Osteoblast (primary cell): ENCODE measurements at regions not wholly inside any gene's neighbourhood (a gene's known extent, or its start where the extent isn't known, plus 50 kb on each side); places are given as distances from the start of the nearest gene placed in this dataset.
A peak's percentile ranks its signal among the peaks of the same experiment; 100 is the strongest.

Source experiments
- DNase-seq: peaks from one replicate; pipeline ENCODE4 v3.0.0; 2011; ENCODE audit warnings: low spot score, mixed read lengths; ENCODE audit not compliant: insufficient read length; ENCODE audit errors: missing footprints
- H2AFZ ChIP-seq: 2 replicates; pipeline ENCODE4 v1.6.0; 2011; ENCODE audit warnings: mild to moderate bottlenecking, low read length
- H3K27ac ChIP-seq: 2 replicates; pipeline ENCODE4 v1.5.1; 2011; ENCODE audit warnings: mild to moderate bottlenecking, low read depth, low read length, moderate library complexity
- H3K27me3 ChIP-seq: 2 replicates; pipeline ENCODE4 v1.6.0; 2012; ENCODE audit warnings: mild to moderate bottlenecking, control low read depth, inconsistent platforms, low read length, moderate library complexity; ENCODE audit not compliant: insufficient read depth
- H3K36me3 ChIP-seq: 2 replicates; pipeline ENCODE4 v1.5.1; 2011; ENCODE audit warnings: mild to moderate bottlenecking, low read length, control low read depth, moderate library complexity; ENCODE audit not compliant: insufficient read depth
- H3K4me1 ChIP-seq: 2 replicates; pipeline ENCODE4 v1.5.1; 2011; ENCODE audit warnings: mild to moderate bottlenecking, low read length, control low read depth, moderate library complexity; ENCODE audit not compliant: insufficient read depth
- H3K4me2 ChIP-seq: 2 replicates; pipeline ENCODE4 v1.6.0; 2011; ENCODE audit warnings: mild to moderate bottlenecking, low read length; ENCODE audit not compliant: insufficient read depth
- H3K4me3 ChIP-seq: fragments of 200-600 bp; sonication (generic); 3 replicates; pipeline ENCODE4 v1.5.1; 2012; ENCODE audit warnings: mild to moderate bottlenecking, low read length, inconsistent platforms; ENCODE audit not compliant: insufficient read depth
- H3K79me2 ChIP-seq: 2 replicates; pipeline ENCODE4 v1.6.0; 2012; ENCODE audit warnings: mild to moderate bottlenecking, low read length, control low read depth, inconsistent platforms; ENCODE audit not compliant: insufficient read depth
- H3K9me3 ChIP-seq: 2 replicates; pipeline ENCODE4 v1.5.1; 2011; ENCODE audit warnings: low read depth, low read length, control low read depth
- H4K20me1 ChIP-seq: 2 replicates; pipeline ENCODE4 v1.6.0; 2012; ENCODE audit warnings: mild to moderate bottlenecking, low read length, control low read depth; ENCODE audit not compliant: insufficient read depth
- TF ChIP-seq, protein P1 (sequence below): IDR thresholded peaks from 2 replicates; pipeline ENCODE4 v1.5.1; 2011; ENCODE audit warnings: mild to moderate bottlenecking, low read depth, low read length, moderate library complexity; ENCODE audit errors: extremely low read depth

DNA sequence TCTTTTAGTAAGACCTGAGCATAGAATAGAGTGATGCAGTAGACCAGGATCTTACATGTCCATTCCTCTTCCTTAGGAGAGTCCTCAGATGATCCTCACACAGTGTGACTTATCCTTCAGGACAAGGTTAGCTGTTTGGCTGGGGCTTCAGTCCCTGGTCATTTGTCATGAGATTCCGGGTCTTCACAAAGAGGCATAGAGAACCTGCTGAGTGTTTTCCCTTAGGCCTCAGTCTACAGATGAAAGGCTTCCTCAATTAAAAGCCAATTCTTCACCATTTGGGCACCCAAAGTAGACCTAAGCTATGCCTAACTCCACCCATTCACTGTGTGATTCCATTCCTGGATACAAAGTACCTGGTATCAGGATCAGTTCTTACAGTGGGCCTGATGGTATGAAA, 329.8 kb upstream of the RUNX1 start:
- TF ChIP-seq, protein P1, sequence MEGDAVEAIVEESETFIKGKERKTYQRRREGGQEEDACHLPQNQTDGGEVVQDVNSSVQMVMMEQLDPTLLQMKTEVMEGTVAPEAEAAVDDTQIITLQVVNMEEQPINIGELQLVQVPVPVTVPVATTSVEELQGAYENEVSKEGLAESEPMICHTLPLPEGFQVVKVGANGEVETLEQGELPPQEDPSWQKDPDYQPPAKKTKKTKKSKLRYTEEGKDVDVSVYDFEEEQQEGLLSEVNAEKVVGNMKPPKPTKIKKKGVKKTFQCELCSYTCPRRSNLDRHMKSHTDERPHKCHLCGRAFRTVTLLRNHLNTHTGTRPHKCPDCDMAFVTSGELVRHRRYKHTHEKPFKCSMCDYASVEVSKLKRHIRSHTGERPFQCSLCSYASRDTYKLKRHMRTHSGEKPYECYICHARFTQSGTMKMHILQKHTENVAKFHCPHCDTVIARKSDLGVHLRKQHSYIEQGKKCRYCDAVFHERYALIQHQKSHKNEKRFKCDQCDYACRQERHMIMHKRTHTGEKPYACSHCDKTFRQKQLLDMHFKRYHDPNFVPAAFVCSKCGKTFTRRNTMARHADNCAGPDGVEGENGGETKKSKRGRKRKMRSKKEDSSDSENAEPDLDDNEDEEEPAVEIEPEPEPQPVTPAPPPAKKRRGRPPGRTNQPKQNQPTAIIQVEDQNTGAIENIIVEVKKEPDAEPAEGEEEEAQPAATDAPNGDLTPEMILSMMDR: no peak
- Histone ChIP-seq H4K20me1 (no peaks in the 10 kb centered on the region), H3K4me3 (no peak overlapping the region), H3K9me3 (no peaks in the 10 kb centered on the region), H3K27me3 (no peaks in the 10 kb centered on the region), H3K4me1 (peaks cover 28% of the 10 kb centered on the region), H3K79me2 (no peaks in the 10 kb centered on the region), H3K36me3 (no peaks in the 10 kb centered on the region), H3K27ac (no peak overlapping the region), H3K4me2 (no peak overlapping the region), H2AFZ (no peak overlapping the region)
- DNase-seq: no peak

GRCh38 chr21:35377505-35378090, 328.5 kb upstream of the RUNX1 start:
- TF ChIP-seq, protein P1: no peak
- no peaks in the 10 kb centered on the region for H3K36me3 ChIP-seq
- no peaks in the 10 kb centered on the region for H3K79me2 ChIP-seq
- peak overlapping the region; percentile 22 for H3K4me2 ChIP-seq
- no peaks in the 10 kb centered on the region for H4K20me1 ChIP-seq
- H3K27ac ChIP-seq: no peak overlapping the region
- DNase-seq: peak; percentile 46
- no peaks in the 10 kb centered on the region for H3K27me3 ChIP-seq
- H3K9me3 ChIP-seq: no peaks in the 10 kb centered on the region
- H3K4me3 ChIP-seq: no peak overlapping the region
- peaks cover 28% of the 10 kb centered on the region for H3K4me1 ChIP-seq
- H2AFZ ChIP-seq: no peak overlapping the region

DNA sequence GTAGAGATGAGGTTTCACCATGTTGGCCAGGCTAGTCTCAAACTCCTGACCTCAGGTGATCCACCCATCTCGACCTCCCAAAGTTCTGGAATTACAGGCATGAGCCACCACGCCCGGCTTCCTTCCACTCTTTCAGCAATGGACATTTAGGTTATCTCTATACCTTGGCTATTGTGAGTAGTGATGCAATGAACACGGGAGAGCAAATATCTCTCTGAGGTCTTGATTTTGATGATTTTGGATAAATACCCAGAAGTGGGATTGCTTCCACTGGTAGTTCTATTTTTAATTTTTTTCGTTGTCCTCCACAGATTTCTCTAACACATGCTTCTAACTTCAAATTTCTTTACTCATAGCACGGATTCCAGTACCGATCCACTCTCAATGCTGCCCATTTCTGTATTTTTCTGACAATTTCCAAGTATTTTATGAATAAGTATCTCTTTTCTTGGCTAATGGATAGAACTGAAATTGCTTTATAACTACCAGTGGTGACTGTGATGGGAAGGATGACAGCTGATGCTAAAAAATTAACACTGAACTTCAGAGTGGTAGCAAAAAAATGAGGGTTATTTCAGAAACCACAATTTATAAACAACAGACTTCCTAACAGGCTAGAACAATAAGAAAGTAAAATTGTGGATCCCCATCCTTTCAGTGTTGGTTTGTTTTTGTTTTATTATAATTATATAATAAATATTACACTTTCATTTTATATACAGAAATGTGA, 327.5 kb upstream of the RUNX1 start:
- Histone ChIP-seq H3K36me3 (no peaks in the 10 kb centered on the region), H3K27ac (peak overlapping the region; percentile 5), H3K27me3 (no peaks in the 10 kb centered on the region), H3K9me3 (no peaks in the 10 kb centered on the region), H3K4me3 (no peak overlapping the region), H3K4me1 (peaks cover 28% of the 10 kb centered on the region), H3K79me2 (no peaks in the 10 kb centered on the region), H4K20me1 (no peaks in the 10 kb centered on the region), H3K4me2 (no peak overlapping the region), H2AFZ (no peak overlapping the region)
- TF ChIP-seq, protein P1: no peak
- no peak for DNase-seq

DNA sequence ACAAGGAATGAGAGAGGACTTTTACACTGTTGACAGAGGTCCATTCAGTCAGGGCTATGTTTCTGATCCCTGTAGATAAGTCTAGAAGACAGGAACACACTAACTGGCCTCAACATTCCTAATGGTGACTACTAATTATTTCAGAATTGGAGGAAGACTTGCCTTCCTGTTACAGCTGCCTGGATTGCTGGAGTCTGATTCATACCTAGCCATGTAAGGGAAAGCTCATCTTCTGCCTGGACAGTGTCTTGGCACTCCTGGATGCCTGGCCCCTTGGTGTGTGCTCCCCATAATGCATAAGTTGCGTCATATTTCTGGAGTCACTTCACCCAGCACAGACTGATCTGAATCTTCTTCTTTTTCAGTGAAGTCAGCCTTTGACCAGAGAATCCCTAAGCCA, 326.0 kb upstream of the RUNX1 start:
- TF ChIP-seq, protein P1: no peak
- Histone ChIP-seq H3K79me2 (no peaks in the 10 kb centered on the region), H4K20me1 (no peaks in the 10 kb centered on the region), H3K4me2 (no peak overlapping the region), H3K9me3 (no peaks in the 10 kb centered on the region), H2AFZ (peak overlapping the region; percentile 2), H3K36me3 (no peaks in the 10 kb centered on the region), H3K4me3 (no peak overlapping the region), H3K4me1 (peaks cover 28% of the 10 kb centered on the region), H3K27ac (no peak overlapping the region), H3K27me3 (no peaks in the 10 kb centered on the region)
- DNase-seq: no peak
